Peyer's patch (tissue), 4 donors: ENCODE measurements at regions not wholly inside any gene's neighbourhood (a gene's known extent, or its start where the extent isn't known, plus 50 kb on each side); places are given as distances from the start of the nearest gene placed in this dataset.
A peak's percentile ranks its signal among the peaks of the same experiment; 100 is the strongest.

Experiments
- POLR2A ChIP-seq, 2 donors: fragments of 450-650 bp; IDR thresholded peaks; one replicate each; pipeline ENCODE4 v1.5.1; 2017; ENCODE audit warnings: antibody characterized with exemption in 2 of 2, mild to moderate bottlenecking in 2 of 2, moderate library complexity in 2 of 2
- TF ChIP-seq, protein P1 (sequence below), 6 experiments: fragments of 450-650 bp in 4 of 6; fragments of 200-600 bp in 2 of 6; sonication (generic) in 1 of 6; IDR thresholded peaks; one replicate each; pipeline ENCODE4 v1.5.1; 2017 to 2019; ENCODE audit warnings: antibody characterized with exemption in 6 of 6, mild to moderate bottlenecking in 3 of 6, moderate library complexity in 1 of 6

GRCh38 chr1:148334339-148335130 lies 148.6 kb downstream of the PPIAL4G start:
- TF ChIP-seq POLR2A (IDR thresholded peaks at IDR 0.05): peak; percentile 66 to 77
- TF ChIP-seq, protein P1, sequence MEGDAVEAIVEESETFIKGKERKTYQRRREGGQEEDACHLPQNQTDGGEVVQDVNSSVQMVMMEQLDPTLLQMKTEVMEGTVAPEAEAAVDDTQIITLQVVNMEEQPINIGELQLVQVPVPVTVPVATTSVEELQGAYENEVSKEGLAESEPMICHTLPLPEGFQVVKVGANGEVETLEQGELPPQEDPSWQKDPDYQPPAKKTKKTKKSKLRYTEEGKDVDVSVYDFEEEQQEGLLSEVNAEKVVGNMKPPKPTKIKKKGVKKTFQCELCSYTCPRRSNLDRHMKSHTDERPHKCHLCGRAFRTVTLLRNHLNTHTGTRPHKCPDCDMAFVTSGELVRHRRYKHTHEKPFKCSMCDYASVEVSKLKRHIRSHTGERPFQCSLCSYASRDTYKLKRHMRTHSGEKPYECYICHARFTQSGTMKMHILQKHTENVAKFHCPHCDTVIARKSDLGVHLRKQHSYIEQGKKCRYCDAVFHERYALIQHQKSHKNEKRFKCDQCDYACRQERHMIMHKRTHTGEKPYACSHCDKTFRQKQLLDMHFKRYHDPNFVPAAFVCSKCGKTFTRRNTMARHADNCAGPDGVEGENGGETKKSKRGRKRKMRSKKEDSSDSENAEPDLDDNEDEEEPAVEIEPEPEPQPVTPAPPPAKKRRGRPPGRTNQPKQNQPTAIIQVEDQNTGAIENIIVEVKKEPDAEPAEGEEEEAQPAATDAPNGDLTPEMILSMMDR (IDR thresholded peaks at IDR 0.05): no peak
